NCI-H2227 (cell line): ENCODE measurements at regions not wholly inside any gene's neighbourhood (a gene's known extent, or its start where the extent isn't known, plus 50 kb on each side); places are given as distances from the start of the nearest gene placed in this dataset.
A peak's percentile ranks its signal among the peaks of the same experiment; 100 is the strongest.

Source experiments
- DNase-seq: peaks from one replicate; lab custom pipeline; 2025; ENCODE audit not compliant: unreplicated experiment; lab: John Stamatoyannopoulos, UW

GRCh38 chr21:41037936-41038335, 130.0 kb upstream of the BACE2 start:
- no peak for DNase-seq

- DNase-seq = no peak
These were observed 124.9 kb upstream of the BACE2 start for GRCh38 chr21:41043014-41043413.

- DNase-seq = peak; percentile 39
These were observed 122.3 kb upstream of the BACE2 start for GRCh38 chr21:41045534-41046268.

- DNase-seq = no peak
These were observed 119.8 kb upstream of the BACE2 start for GRCh38 chr21:41048145-41048544.

GRCh38 chr21:41048623-41049022, 119.3 kb upstream of the BACE2 start:
- no peak for DNase-seq

- no peak for DNase-seq
These were observed 115.0 kb upstream of the BACE2 start for GRCh38 chr21:41052820-41053555.

- no peak for DNase-seq
These were observed 113.9 kb upstream of the BACE2 start for GRCh38 chr21:41054018-41054578.

GRCh38 chr21:41055266-41055665, 112.7 kb upstream of the BACE2 start:
- DNase-seq = no peak

- DNase-seq = no peak
These were observed 108.1 kb upstream of the BACE2 start for GRCh38 chr21:41059871-41060270.

- DNase-seq = no peak
These were observed 106.3 kb upstream of the BACE2 start for GRCh38 chr21:41061701-41062100.

- DNase-seq = no peak
These were observed 103.6 kb upstream of the BACE2 start for GRCh38 chr21:41064334-41064791.

GRCh38 chr21:41064951-41065350, 103.0 kb upstream of the BACE2 start:
- no peak for DNase-seq

- no peak for DNase-seq
These were observed 102.4 kb upstream of the BACE2 start for GRCh38 chr21:41065539-41065938.

GRCh38 chr21:41066086-41066938, 101.6 kb upstream of the BACE2 start:
- DNase-seq = no peak

- DNase-seq = no peak
These were observed 100.3 kb upstream of the BACE2 start for GRCh38 chr21:41067709-41068108.

- no peak for DNase-seq
These were observed 99.5 kb upstream of the BACE2 start for GRCh38 chr21:41068496-41068895.

GRCh38 chr21:41068967-41069642, 98.9 kb upstream of the BACE2 start:
- peak; percentile 90 for DNase-seq

GRCh38 chr21:41070284-41070683, 97.7 kb upstream of the BACE2 start:
- DNase-seq = no peak

GRCh38 chr21:41071258-41072171, 96.4 kb upstream of the BACE2 start:
- DNase-seq = no peak

GRCh38 chr21:41073558-41073957, 94.4 kb upstream of the BACE2 start:
- no peak for DNase-seq
